Neural crest cell (in vitro differentiated cells): ENCODE measurements at regions not wholly inside any gene's neighbourhood (a gene's known extent, or its start where the extent isn't known, plus 50 kb on each side); places are given as distances from the start of the nearest gene placed in this dataset.

ENCODE experiments used
- DNase-seq: peaks from one replicate; pipeline ENCODE4 v3.0.0; 2021; ENCODE audit warnings: low read depth, mixed read lengths, low spot score
- H3K27ac Mint-ChIP-seq: one replicate; pipeline ENCODE4 v1.8.0; 2021; ENCODE audit warnings: mild to moderate bottlenecking, mixed read lengths; ENCODE audit not compliant: unreplicated experiment
- H3K27me3 Mint-ChIP-seq: 2 replicates; pipeline ENCODE4 v1.8.0; 2021; ENCODE audit warnings: low read depth, mild to moderate bottlenecking, mixed read lengths
- H3K36me3 Mint-ChIP-seq: 2 replicates; pipeline ENCODE4 v1.8.0; 2021; ENCODE audit warnings: low read depth, mild to moderate bottlenecking, mixed read lengths
- H3K4me1 Mint-ChIP-seq: 2 replicates; pipeline ENCODE4 v1.8.0; 2021; ENCODE audit warnings: mixed read lengths
- H3K4me3 Mint-ChIP-seq: one replicate; pipeline ENCODE4 v1.8.0; 2021; ENCODE audit warnings: mild to moderate bottlenecking, mixed read lengths
- H3K9me3 Mint-ChIP-seq: 2 replicates; pipeline ENCODE4 v1.8.0; 2021; ENCODE audit warnings: mixed read lengths
- CTCF ChIP-seq: fragments of 200-600 bp; sonication (generic); conservative IDR thresholded peaks from 2 replicates; pipeline ENCODE4 v1.5.0; 2021; ENCODE audit warnings: antibody characterized with exemption, mild to moderate bottlenecking

DNA sequence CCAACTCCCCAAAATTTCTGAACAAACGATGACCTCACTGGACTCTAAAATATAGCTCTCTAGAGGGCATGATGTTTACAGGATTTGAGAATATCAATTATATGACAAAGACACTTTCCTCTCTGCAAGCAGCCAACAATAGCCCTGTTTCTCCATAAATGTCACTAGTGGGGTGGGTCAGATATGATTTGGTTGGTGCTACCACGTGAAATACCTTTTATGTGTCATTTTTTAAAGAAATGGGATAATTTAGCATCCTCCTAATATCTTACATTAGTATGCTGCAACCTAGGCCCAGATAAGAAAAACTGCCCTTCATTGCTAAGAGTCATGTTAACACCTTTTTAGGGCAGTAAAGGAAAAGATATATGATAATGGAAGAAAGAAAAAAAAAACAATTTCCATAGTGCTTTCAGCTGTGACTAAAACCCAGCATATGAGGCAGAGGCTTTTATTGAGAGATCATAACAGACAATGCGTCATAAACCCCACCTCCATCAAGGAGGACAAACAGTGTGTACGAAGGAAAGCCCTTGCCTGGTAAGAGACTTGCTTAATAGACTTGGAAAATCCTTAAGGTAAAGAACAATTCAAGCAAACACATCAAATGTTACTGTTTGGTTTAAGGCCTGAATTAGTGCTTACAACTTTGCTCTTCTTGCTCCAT lies 372.4 kb upstream of the PAPPA start:
- H3K9me3 Mint-ChIP-seq, result peaks cover 5% of the 10 kb centered on the region
- no peaks in the 10 kb centered on the region for H3K27me3 Mint-ChIP-seq
- H3K27ac Mint-ChIP-seq, result no peak overlapping the region
- no peak for TF ChIP-seq CTCF
- no peak for DNase-seq
- no peak overlapping the region for H3K4me3 Mint-ChIP-seq
- H3K36me3 Mint-ChIP-seq, result no peaks in the 10 kb centered on the region
- H3K4me1 Mint-ChIP-seq, result no peaks in the 10 kb centered on the region

- Mint-ChIP-seq H3K4me3 (no peak overlapping the region), H3K27ac (no peak overlapping the region), H3K27me3 (no peaks in the 10 kb centered on the region), H3K9me3 (peaks cover 2% of the 10 kb centered on the region), H3K4me1 (no peaks in the 10 kb centered on the region), H3K36me3 (no peaks in the 10 kb centered on the region)
- no peak for TF ChIP-seq CTCF
- DNase-seq, result no peak
These were observed 367.3 kb upstream of the PAPPA start for GRCh38 chr9:115786321-115786720.

GRCh38 chr9:115790520-115790919 lies 363.1 kb upstream of the PAPPA start:
- TF ChIP-seq CTCF, result no peak
- Mint-ChIP-seq H3K9me3 (no peaks in the 10 kb centered on the region), H3K27me3 (no peaks in the 10 kb centered on the region), H3K4me3 (no peak overlapping the region), H3K27ac (no peak overlapping the region), H3K4me1 (no peaks in the 10 kb centered on the region), H3K36me3 (no peaks in the 10 kb centered on the region)
- no peak for DNase-seq

- H3K4me1 Mint-ChIP-seq, result no peaks in the 10 kb centered on the region
- H3K9me3 Mint-ChIP-seq, result no peaks in the 10 kb centered on the region
- peaks cover 6% of the 10 kb centered on the region for H3K27me3 Mint-ChIP-seq
- no peak for TF ChIP-seq CTCF
- H3K27ac Mint-ChIP-seq, result no peak overlapping the region
- H3K4me3 Mint-ChIP-seq, result no peak overlapping the region
- DNase-seq, result no peak
- H3K36me3 Mint-ChIP-seq, result no peaks in the 10 kb centered on the region
These were observed 358.6 kb upstream of the PAPPA start for GRCh38 chr9:115794921-115795475.

GRCh38 chr9:115799734-115800133 lies 353.9 kb upstream of the PAPPA start:
- H3K27me3 Mint-ChIP-seq, result peaks cover 7% of the 10 kb centered on the region
- H3K36me3 Mint-ChIP-seq, result no peaks in the 10 kb centered on the region
- no peak overlapping the region for H3K27ac Mint-ChIP-seq
- no peaks in the 10 kb centered on the region for H3K9me3 Mint-ChIP-seq
- DNase-seq, result no peak
- H3K4me3 Mint-ChIP-seq, result no peak overlapping the region
- TF ChIP-seq CTCF, result no peak
- no peaks in the 10 kb centered on the region for H3K4me1 Mint-ChIP-seq
